ENCODE measurements at regions not wholly inside any gene's neighbourhood (a gene's known extent, or its start where the extent isn't known, plus 50 kb on each side); places are given as distances from the start of the nearest gene placed in this dataset.

- H2BK12ac ChIP-seq (ENCODE audit: low read depth, low read length) = no peak overlapping the region
- H4K5ac ChIP-seq (ENCODE audit: insufficient read length, low read depth, low read length) = no peak overlapping the region
- no peak overlapping the region for H3K4me3 ChIP-seq (ENCODE audit: extremely low read depth in 1 of 4, insufficient read depth in 2 of 4, low read depth in 3 of 4, low read length in 4 of 4)
- H3K9ac ChIP-seq (replicated peaks in 1 of 4; ENCODE audit: extremely low read depth in 1 of 4, low read depth in 3 of 4, low read length in 3 of 4) = no peak overlapping the region
- no peak for DNase-seq (ENCODE audit: low read depth in 1 of 2, low spot score in 2 of 2)
- no peak overlapping the region for H3K4me2 ChIP-seq (ENCODE audit: insufficient read depth in 1 of 2, low read depth in 2 of 2, low read length in 2 of 2)
- H3K79me2 ChIP-seq (ENCODE audit: control insufficient read depth in 1 of 2, insufficient read depth in 2 of 2, low read length in 2 of 2) = no peaks in the 10 kb centered on the region
- no peak overlapping the region for H2AFZ ChIP-seq (ENCODE audit: low read length)
- peaks cover 0 to 4% (median 0%) of the 10 kb centered on the region in 4 experiments; a peak in 1 of 7 replicates for H3K4me1 ChIP-seq (replicated peaks in 1 of 4; ENCODE audit: control insufficient read depth in 3 of 4, insufficient read depth in 4 of 4, low read length in 3 of 4)
- no peaks in the 10 kb centered on the region for H3K23me2 ChIP-seq (ENCODE audit: low read depth, low read length)
- H4K20me1 ChIP-seq (replicated peaks in 1 of 2; ENCODE audit: control insufficient read depth in 1 of 2, insufficient read depth in 2 of 2, low read length in 2 of 2) = no peaks in the 10 kb centered on the region
- H3K56ac ChIP-seq (replicated peaks; ENCODE audit: insufficient read length, low read depth, low read length) = no peak overlapping the region
- ChIA-PET POLR2A (ENCODE audit: partially characterized antibody) (no interaction called here), CTCF (ENCODE audit: partially characterized antibody) (no interaction called here)
- H3K9me3 ChIP-seq (ENCODE audit: insufficient read depth in 2 of 2, low read depth in 1 of 2, low read length in 1 of 2) = peaks cover 6 to 11% of the 10 kb centered on the region in 2 experiments
- no peak overlapping the region for H2BK15ac ChIP-seq (ENCODE audit: low read length)
- no peaks in the 10 kb centered on the region for H3K36me3 ChIP-seq (ENCODE audit: control insufficient read depth in 2 of 4, insufficient read depth in 4 of 4, low read length in 3 of 4)
- no peak overlapping the region for H2BK5ac ChIP-seq (ENCODE audit: low read depth, low read length)
- no peak overlapping the region for H3K14ac ChIP-seq (ENCODE audit: insufficient read length)
- H4K8ac ChIP-seq (ENCODE audit: extremely low read depth, insufficient read depth, low read length) = no peak overlapping the region
- H3K18ac ChIP-seq (ENCODE audit: extremely low read depth, low read length) = no peak overlapping the region
- no peak for FAIRE-seq
- H2BK20ac ChIP-seq (ENCODE audit: low read length) = no peak overlapping the region
- H3K23ac ChIP-seq (ENCODE audit: insufficient read length) = no peak overlapping the region
- H3K79me1 ChIP-seq (ENCODE audit: low read depth, low read length) = no peaks in the 10 kb centered on the region
- no peak overlapping the region for H2AK5ac ChIP-seq (ENCODE audit: low read depth, low read length)
- no peak overlapping the region for H4K91ac ChIP-seq (replicated peaks; ENCODE audit: insufficient read length, low read length)
- H2BK120ac ChIP-seq (replicated peaks; ENCODE audit: low read depth, low read length) = no peak overlapping the region
- WGBS, 2 experiments (ENCODE audit: extremely low coverage in 1 of 2, insufficient coverage in 1 of 2, insufficient read length in 1 of 2, insufficient replicate concordance in 2 of 2, low coverage in 1 of 2, low lambda C conversion rate in 2 of 2, missing lambda C conversion rate in 1 of 2) = 94% methylated on average over 3 of the region's 3 CpGs; no CpG with 5 or more reads in 1 of the 2 experiments
- no peaks in the 10 kb centered on the region for H3K27me3 ChIP-seq (replicated peaks in 1 of 4; ENCODE audit: control insufficient read depth in 3 of 4, extremely low read depth in 1 of 4, insufficient read depth in 3 of 4, low read length in 3 of 4)
- no peak overlapping the region for H3K4ac ChIP-seq (replicated peaks; ENCODE audit: insufficient read length, low read depth, low read length)
- H3K27ac ChIP-seq (ENCODE audit: low read depth, low read length) = no peak overlapping the region
- no peak for TF ChIP-seq SAP30 (IDR thresholded peaks at IDR 0.05; ENCODE audit: insufficient read depth, insufficient replicate concordance, low read length)
- no peak for TF ChIP-seq POU5F1 (IDR thresholded peaks at IDR 0.05; ENCODE audit: low read depth, low read length)
- no peak for TF ChIP-seq SP1 (IDR thresholded peaks at IDR 0.05; ENCODE audit: low read depth, low read length)
- TF ChIP-seq SIRT6 (IDR thresholded peaks at IDR 0.05; ENCODE audit: low read length) = no peak
These were observed 50.9 kb upstream of the BBS12 start for GRCh38 chr4:122681568-122681967.

All from H1 (cell line).